NT2/D1 (cell line): ENCODE measurements at regions not wholly inside any gene's neighbourhood (a gene's known extent, or its start where the extent isn't known, plus 50 kb on each side); places are given as distances from the start of the nearest gene placed in this dataset.

Source experiments
- SUZ12 ChIP-seq: IDR thresholded peaks from 2 replicates; pipeline ENCODE4 v1.6.1; 2011; ENCODE audit not compliant: insufficient read length, insufficient read depth; ENCODE audit errors: extremely low read depth
- YY1 ChIP-seq: IDR thresholded peaks from 2 replicates; pipeline ENCODE4 v1.6.1; 2011; ENCODE audit not compliant: insufficient read length, insufficient read depth
- ZNF274 ChIP-seq: IDR thresholded peaks from 2 replicates; pipeline ENCODE4 v1.6.1; 2011; ENCODE audit warnings: mild to moderate bottlenecking, low read depth, low read length

- TF ChIP-seq YY1 (no peak), SUZ12 (no peak), ZNF274 (no peak)
These were observed 361.9 kb downstream of the MAT2B start for GRCh38 chr5:163867324-163867723.
